HG03457 (cell line): ENCODE measurements at regions not wholly inside any gene's neighbourhood (a gene's known extent, or its start where the extent isn't known, plus 50 kb on each side); places are given as distances from the start of the nearest gene placed in this dataset.

Experiments
- ATAC-seq: cut with Tn5 transposase; IDR thresholded peaks from one replicate; pipeline ENCODE4 v1.9.1; 2021; ENCODE audit warnings: moderate number of reproducible peaks; ENCODE audit not compliant: unreplicated experiment

DNA sequence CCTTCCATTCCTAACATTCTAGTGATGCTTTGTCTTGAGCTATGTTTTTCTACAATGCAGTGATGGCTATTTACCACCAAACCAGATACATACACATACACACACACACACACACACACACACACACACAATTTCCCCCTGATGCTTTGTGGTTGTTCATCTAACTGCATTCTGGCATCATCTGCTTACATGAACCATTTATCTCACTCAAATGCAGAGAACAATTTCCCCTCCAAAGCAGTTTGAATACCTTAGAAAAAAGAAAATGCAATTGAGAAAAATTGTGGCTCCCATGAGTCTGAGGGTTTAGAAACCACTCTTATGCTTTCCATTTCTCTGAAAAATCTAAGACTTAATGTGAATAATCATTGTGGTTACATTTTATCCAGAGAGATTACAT, 1024.8 kb downstream of the TLE4 start:
- no peak for ATAC-seq

GRCh38 chr9:80595192-80595591, 1023.4 kb downstream of the TLE4 start:
- no peak for ATAC-seq

GRCh38 chr9:80592413-80592812, 1020.6 kb downstream of the TLE4 start:
- ATAC-seq = no peak

DNA sequence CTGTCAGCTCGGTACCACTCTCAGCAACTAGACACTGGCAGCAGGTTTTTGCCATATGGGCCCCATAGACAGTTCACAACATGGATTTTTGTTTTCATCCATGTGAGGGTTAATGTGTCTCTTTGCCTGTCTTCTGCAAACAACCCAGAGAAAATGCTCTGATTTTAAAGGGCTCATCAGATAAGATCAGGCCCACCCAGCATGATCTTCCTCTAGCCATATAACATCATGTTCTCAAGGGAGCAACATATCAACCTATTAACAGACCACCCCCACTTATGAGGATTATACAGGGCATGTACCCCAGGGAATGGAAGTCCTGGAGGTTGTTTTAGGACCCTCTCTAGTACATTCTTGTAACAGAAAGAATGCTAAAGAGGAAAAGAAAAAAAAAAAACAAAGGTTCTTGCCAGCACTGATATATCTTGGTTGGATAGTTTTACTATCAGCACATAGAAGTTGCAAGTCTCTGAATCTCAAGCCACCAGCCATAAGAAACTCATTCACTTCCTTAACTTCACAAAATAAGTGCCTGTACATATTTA, 1015.1 kb downstream of the TLE4 start:
- ATAC-seq = no peak

DNA sequence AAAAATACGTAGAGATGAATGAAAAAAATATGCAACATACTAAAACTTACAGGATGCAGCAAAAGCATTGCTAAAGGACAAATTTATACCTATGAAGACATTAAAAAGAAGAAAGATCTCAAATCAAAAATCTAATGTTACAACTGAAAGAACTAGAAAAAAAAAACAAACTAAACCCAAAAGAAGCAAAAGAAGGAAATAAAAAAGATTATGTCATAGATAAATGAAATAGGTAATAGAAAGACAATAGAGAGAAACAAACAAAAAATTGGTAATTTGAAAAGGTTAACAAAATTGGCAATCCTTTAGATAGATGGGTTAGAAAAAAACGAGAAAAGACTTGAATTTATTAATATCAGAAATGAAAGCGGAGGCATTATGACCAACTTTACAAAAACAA, 1000.2 kb downstream of the TLE4 start:
- no peak for ATAC-seq

DNA sequence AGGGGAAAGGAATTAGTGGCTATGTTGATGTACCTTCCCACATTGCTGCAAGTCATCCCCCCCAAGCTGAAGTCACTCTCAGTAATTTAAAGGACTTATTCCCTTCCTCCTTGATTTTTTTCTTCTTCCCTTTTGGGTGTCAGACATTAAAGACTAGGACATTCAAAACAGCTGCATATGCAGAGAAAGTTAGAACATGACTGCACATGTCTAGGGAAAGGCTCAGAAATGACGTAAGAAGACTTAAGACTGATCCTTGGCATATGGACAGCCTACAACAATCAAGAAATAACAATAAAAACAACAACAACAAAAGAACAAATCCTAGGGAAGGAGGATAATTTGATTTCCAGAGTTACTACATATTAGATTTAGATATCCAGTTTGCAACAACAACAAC, 997.5 kb downstream of the TLE4 start:
- no peak for ATAC-seq

DNA sequence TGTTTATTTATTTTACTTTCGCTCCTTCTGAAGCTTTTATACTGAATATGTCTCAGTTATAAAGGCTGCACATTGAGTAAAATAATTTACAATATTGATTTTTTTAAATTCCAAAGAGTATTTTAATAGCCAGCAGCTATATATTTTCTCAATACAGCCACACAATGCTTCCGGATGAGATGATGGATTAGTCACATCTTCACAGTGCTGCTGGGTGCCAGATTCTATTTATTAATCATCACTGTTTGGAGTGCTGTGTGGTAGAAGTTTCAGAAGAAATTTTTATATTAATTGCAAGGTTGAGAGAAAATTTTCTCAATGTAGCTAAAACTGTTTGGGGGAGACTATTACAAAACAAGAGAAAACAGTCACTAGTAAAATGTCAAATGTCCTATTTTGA, 989.8 kb downstream of the TLE4 start:
- no peak for ATAC-seq

DNA sequence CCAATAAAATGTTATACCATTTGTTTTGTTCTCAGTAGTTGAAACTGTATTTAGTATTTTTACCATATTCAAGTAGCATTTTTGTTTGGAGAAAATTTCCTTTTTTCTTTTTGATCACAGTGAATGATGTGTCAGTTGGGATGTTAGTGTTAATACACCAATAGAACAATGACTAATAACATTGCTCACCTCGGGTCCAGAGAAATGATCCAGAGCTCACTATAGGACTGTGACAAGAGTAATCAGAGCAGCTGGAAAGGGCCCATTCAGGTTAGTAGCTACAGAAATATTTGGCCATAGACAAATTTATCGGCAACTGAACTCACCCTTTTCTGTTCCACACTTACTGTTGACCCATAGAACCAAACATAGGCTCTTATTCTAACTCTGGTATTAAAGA, 989.2 kb downstream of the TLE4 start:
- ATAC-seq = no peak

DNA sequence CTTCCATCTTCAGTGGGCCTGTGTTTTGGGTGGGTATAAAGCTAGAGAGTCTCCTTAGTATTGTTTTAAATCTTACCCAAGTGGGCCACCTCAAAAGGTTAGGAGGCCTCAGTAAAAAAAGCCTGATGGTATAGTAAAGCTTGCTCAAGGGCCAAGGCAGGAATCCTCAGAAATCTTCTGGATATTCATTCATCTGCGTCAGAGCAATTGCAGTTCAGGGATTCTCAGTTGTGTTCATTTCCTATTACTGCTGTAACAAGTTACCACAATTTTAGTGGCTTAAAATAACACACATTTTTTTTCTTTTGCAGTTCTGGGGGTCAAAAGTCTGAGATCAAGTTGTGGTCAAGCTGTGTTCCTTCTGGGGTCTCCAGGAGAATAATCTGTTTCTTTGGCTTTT, 985.5 kb downstream of the TLE4 start:
- ATAC-seq = no peak

DNA sequence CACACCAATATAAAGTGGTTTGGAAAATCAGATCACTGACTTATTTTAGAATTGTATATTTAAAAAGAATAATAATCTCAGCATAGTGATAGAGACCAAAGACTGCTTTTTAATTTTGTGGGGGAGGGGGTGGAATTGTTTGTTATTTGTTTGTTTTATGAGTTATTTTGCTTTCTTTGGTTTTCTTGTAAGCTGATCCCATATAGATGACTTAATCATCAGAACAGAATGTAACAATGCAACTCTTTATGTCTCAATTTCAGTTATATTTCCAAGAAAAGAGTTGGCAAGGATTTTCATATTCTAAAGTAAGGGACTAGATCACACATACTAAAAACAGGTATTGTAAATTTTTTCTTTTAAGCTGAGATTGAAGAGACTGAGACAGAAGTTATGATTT, 984.9 kb downstream of the TLE4 start:
- no peak for ATAC-seq

DNA sequence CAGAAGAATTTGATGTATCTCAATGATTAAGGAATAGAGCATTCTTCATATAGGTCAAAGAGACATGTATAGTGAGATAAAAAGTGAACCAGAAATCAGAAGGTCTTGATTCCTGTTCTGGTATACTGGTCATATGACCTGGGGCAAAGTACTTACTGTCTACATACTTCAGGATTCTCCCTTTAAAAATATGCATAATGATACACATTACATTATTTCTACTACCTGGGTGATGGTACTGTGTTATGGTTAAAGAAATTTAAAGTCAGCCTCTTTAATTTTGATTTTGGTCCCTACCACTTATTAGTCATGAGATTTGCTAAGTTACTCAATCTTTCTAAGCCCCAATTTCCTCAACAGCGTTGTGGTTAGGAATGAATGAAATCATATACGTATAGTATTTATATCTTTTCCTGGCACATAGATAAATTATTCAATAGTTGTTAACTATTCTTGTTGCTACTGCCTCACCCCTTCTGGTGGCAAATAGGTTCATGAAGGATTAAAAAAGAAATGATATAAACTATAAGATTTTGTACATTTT, 984.1 kb downstream of the TLE4 start:
- no peak for ATAC-seq

- no peak for ATAC-seq
Observed at GRCh38 chr9:80554856-80555255, 983.1 kb downstream of the TLE4 start.

DNA sequence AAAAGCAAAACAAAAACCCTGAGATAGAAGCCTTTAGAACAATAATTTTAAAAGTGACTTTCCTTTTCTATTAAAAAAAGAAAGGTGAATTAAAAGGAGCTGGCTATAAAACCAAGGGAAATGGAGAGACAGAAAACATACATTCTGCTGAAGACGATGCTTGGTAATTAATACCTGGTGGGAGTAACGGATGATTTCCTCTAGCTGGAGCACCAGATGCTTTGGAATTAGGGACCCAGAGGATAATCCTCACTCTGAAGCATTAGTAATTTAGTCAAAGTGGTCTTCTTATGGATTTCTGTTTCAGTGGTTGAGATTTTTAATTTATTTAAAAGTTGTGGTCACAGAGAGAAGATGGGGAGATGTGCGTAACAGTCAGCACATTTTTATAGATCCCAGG, 982.5 kb downstream of the TLE4 start:
- ATAC-seq = no peak

DNA sequence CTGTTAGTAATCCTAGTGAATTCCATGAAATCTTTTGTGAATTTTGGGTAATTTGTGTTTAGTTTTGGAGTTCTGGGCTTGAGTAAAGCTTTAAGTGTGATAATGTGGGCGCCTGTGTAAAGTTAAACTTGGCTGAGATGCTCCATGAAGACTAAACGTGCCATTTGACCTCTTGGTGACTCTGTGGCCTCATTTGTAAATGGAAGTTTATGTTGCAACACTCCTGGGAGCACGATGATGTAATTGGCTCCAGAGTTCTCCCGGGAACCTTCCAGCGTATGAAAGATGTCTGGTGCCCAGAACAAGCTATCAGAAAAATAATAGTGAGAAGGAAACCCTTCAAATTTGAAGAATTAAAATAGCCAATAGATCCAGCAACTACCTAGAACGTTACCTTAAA, 981.2 kb downstream of the TLE4 start:
- ATAC-seq = no peak

DNA sequence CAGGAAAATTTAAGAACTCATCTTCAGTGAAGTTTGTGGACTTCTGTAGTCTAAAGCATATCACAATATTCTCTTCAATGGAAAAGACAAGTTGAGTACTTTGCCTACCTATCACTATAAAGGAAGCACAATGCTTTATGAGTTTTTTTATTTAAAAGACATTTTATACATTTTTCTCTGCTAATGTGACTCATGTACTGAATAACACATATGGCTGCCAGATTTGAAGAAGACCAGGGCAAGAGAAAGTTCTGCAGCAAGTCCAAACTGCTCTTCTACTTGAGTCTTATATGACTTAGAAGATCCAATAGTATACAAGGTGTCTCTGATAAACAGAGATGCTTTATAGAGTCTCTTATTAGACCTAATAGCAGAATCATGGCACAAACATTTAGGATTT, 978.4 kb downstream of the TLE4 start:
- ATAC-seq = no peak

DNA sequence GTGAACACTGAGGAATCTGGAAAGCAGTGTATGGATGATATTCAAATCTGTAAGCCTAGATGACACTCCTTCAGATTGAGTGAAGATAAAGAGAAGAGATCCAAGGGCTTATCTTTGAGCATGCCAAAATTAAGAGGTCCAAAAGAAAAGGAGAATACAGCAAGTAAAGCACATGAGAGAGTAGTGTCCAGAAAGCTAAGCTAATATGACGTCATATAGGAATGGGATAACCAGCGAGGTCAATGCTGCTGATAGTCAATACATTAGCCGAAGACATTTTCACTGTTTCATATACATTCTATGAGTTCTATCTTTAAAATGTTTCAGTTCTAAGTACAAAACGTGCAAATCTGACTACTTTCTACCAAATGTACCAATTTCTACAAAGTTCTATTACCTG, 975.8 kb downstream of the TLE4 start:
- no peak for ATAC-seq

- ATAC-seq = no peak
Observed at GRCh38 chr9:80540387-80540786, 968.6 kb downstream of the TLE4 start.

- no peak for ATAC-seq
Observed at GRCh38 chr9:80538976-80539375, 967.2 kb downstream of the TLE4 start.

GRCh38 chr9:80522465-80522864, 950.7 kb downstream of the TLE4 start:
- ATAC-seq = no peak

GRCh38 chr9:80521151-80521550, 949.4 kb downstream of the TLE4 start:
- no peak for ATAC-seq

- ATAC-seq = no peak
Observed at GRCh38 chr9:80520231-80520630, 948.5 kb downstream of the TLE4 start.

GRCh38 chr9:80518441-80518840, 946.7 kb downstream of the TLE4 start:
- no peak for ATAC-seq

DNA sequence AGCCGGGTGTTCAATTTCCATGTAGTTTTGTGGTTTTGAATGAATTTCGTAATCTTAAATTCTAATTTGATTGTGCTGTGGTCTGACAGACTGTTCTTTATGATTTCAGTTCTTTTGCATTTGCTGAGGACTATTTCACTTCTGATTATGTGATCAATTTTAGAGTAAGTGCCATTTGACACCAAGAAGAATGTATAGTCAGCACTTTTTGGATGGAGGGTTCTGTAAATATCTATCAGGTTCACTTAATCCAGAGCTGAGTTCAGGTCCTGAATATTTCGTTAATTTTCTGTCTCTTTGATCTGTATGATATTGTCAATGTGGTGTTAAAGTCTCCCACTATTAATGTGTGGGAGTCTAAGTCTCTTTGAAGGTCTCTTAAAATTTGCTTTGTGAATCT, 944.9 kb downstream of the TLE4 start:
- ATAC-seq = no peak

DNA sequence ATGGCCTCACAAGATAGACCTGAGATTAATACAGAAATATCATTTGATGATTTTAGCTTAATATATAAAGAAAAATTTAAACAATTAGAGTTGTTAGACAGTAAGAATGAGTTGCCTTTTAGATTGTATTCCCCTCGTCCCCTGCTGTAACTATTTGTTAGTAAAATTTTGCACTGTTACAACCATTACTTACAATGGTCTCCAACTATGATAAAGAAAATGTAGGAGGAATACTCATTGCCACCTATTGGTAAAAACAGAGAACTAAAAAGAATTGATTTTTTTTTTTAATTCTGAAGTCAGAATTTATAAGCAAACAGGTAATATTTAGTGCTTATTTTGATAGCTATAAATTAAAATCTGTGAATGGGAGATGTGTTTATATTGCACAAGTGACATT, 937.6 kb downstream of the TLE4 start:
- no peak for ATAC-seq
